ENCODE measurements at regions not wholly inside any gene's neighbourhood (a gene's known extent, or its start where the extent isn't known, plus 50 kb on each side); places are given as distances from the start of the nearest gene placed in this dataset.

DNA sequence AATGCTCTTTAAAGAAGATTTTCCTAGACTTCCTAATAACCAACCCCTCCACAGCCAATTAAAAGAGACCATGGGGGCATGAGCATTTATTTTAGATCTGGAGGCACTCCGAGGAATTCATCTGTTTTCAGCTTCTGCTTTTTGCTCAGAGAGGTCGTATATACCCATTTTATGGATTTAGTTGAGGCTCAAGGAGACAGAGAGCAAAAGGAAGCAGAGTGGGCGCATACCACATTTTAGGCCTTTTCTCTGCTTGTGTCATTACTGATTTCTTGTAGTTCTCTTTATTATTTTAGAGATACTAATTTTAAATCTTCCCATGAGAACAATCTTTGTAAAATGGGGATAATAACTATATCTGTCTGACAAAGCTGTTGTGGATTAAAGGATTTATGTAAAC, 129.6 kb upstream of the IFNGR1 start:
- CTCF ChIA-PET = no interaction called here

DNA sequence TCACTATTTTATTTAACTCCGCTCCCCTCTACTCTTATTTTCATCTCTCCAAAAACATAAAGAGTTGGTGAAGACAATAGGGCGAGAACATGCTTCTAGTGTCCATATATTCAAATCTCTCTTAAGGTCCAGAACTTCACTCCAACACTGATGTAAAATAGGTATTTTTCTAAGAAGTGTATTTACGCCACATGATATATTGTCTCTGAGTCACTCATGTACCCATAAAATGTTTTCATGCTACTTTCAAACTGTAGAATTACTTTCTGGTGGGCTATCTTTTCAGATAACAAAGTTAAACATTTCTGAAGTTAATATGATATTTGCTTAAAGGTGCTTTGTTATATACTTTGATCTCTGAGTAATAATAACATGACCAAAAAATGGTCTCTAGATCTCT, 124.1 kb upstream of the IFNGR1 start:
- no peak overlapping the region for H3K4me3 ChIP-seq
- no peaks in the 10 kb centered on the region for H3K79me2 ChIP-seq (ENCODE audit: low read depth)
- ChIA-PET CTCF (interaction anchor here (0.7 kb wide), 1 partner anchor 23 kb away, joined by 3 read pairs; no protein-coding TSS in a partner anchor), POLR2A (ENCODE audit: unreplicated experiment) (no interaction called here)
- no peaks in the 10 kb centered on the region for H3K36me3 ChIP-seq (ENCODE audit: low read depth)
- no peaks in the 10 kb centered on the region for H3K9me3 ChIP-seq (ENCODE audit: insufficient read depth, low read depth)
- no peak overlapping the region for H3K27ac ChIP-seq
- no TSS peak for BruUV-seq (replicated peaks)
- no peak overlapping the region for H2AFZ ChIP-seq
- DNase-seq = no peak
- H3K27me3 ChIP-seq (ENCODE audit: insufficient read depth, low read depth) = no peaks in the 10 kb centered on the region
- intact Hi-C loops (cut with micrococcal nuclease; ENCODE audit: unreplicated experiment) = no loop called here
- H3K4me2 ChIP-seq = no peak overlapping the region
- no peak for TF ChIP-seq EZH2 (IDR thresholded peaks at IDR 0.05; ENCODE audit: low read depth)
- TF ChIP-seq, protein P1, sequence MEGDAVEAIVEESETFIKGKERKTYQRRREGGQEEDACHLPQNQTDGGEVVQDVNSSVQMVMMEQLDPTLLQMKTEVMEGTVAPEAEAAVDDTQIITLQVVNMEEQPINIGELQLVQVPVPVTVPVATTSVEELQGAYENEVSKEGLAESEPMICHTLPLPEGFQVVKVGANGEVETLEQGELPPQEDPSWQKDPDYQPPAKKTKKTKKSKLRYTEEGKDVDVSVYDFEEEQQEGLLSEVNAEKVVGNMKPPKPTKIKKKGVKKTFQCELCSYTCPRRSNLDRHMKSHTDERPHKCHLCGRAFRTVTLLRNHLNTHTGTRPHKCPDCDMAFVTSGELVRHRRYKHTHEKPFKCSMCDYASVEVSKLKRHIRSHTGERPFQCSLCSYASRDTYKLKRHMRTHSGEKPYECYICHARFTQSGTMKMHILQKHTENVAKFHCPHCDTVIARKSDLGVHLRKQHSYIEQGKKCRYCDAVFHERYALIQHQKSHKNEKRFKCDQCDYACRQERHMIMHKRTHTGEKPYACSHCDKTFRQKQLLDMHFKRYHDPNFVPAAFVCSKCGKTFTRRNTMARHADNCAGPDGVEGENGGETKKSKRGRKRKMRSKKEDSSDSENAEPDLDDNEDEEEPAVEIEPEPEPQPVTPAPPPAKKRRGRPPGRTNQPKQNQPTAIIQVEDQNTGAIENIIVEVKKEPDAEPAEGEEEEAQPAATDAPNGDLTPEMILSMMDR (conservative IDR thresholded peaks at IDR 0.05) = no peak
- no peaks in the 10 kb centered on the region for H4K20me1 ChIP-seq (ENCODE audit: insufficient read depth)
- no peaks in the 10 kb centered on the region for H3K4me1 ChIP-seq (replicated peaks; ENCODE audit: insufficient read depth)
- H3F3A ChIP-seq (ENCODE audit: insufficient read depth, low read depth) = no peaks in the 10 kb centered on the region
- no peaks in the 10 kb centered on the region for H3K9me2 ChIP-seq (ENCODE audit: insufficient read depth)

More for the DNA sequence above, 129.6 kb upstream of the IFNGR1 start:
- H3F3A ChIP-seq (ENCODE audit: insufficient read depth, low read depth) = no peaks in the 10 kb centered on the region
- H4K20me1 ChIP-seq (ENCODE audit: insufficient read depth) = no peaks in the 10 kb centered on the region
- no peaks in the 10 kb centered on the region for H3K79me2 ChIP-seq (ENCODE audit: low read depth)
- H3K36me3 ChIP-seq (ENCODE audit: low read depth) = no peaks in the 10 kb centered on the region
- H3K4me2 ChIP-seq = no peak overlapping the region
- no peaks in the 10 kb centered on the region for H3K9me3 ChIP-seq (ENCODE audit: insufficient read depth, low read depth)
- no peak overlapping the region for H3K27ac ChIP-seq
- H3K4me1 ChIP-seq (replicated peaks; ENCODE audit: insufficient read depth) = no peaks in the 10 kb centered on the region
- intact Hi-C loops (cut with micrococcal nuclease; ENCODE audit: unreplicated experiment) = no loop called here
- no peak overlapping the region for H2AFZ ChIP-seq
- TF ChIP-seq EZH2 (IDR thresholded peaks at IDR 0.05; ENCODE audit: low read depth) = no peak
- TF ChIP-seq, protein P1 (conservative IDR thresholded peaks at IDR 0.05) = no peak
- POLR2A ChIA-PET (ENCODE audit: unreplicated experiment) = no interaction called here
- no TSS peak for BruUV-seq (replicated peaks)
- H3K9me2 ChIP-seq (ENCODE audit: insufficient read depth) = no peaks in the 10 kb centered on the region
- no peak for DNase-seq
- no peaks in the 10 kb centered on the region for H3K27me3 ChIP-seq (ENCODE audit: insufficient read depth, low read depth)
- no peak overlapping the region for H3K4me3 ChIP-seq

DNA sequence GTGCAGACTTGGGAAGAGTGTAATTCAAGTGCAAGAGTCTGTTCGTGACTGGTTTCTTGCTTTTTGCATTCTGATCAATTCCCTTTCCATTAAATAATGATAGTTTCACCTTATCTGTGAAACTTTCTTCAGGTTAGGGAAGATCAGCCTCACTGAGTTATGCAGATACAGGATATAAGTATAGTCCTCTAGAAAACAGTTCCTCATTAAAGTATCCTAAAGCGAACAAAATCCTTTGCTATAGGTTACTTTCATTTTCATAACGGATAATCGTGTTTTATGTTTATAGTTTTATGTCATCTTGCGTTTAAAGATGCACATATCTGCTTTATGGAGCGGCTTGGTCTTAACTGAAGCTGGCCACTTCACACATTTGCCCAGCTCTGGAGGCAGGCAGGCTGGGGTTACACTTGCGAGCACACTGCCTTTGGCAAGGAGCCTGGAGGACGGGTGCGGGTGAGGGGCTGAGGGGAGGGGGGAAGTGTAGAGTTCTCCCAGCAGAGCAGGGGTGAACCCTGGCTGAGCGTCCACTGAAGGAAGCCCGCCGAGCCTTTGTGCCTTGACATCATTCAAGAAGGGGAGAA, 123.5 kb upstream of the IFNGR1 start:
- no TSS peak for BruUV-seq (replicated peaks)
- no peak overlapping the region for H3K27ac ChIP-seq
- no peaks in the 10 kb centered on the region for H3K9me3 ChIP-seq (ENCODE audit: insufficient read depth, low read depth)
- no peaks in the 10 kb centered on the region for H3K4me1 ChIP-seq (replicated peaks; ENCODE audit: insufficient read depth)
- H3K27me3 ChIP-seq (ENCODE audit: insufficient read depth, low read depth) = 0 out of 2 replicates have a peak, but pooled peaks cover 3% of the 10 kb centered on the region
- intact Hi-C loops (cut with micrococcal nuclease; ENCODE audit: unreplicated experiment) = no loop called here
- H3K4me2 ChIP-seq = no peak overlapping the region
- POLR2A ChIA-PET (ENCODE audit: unreplicated experiment) = no interaction called here
- H3K79me2 ChIP-seq (ENCODE audit: low read depth) = no peaks in the 10 kb centered on the region
- no peaks in the 10 kb centered on the region for H4K20me1 ChIP-seq (ENCODE audit: insufficient read depth)
- H2AFZ ChIP-seq = no peak overlapping the region
- H3K4me3 ChIP-seq = no peak overlapping the region
- no peaks in the 10 kb centered on the region for H3K9me2 ChIP-seq (ENCODE audit: insufficient read depth)
- no peaks in the 10 kb centered on the region for H3K36me3 ChIP-seq (ENCODE audit: low read depth)
- H3F3A ChIP-seq (ENCODE audit: insufficient read depth, low read depth) = no peaks in the 10 kb centered on the region
- no peak for DNase-seq
- CTCF ChIA-PET = interaction anchor here (0.6 kb wide), 1 partner anchor 1049 kb away, joined by 3 read pairs; no protein-coding TSS in a partner anchor
- TF ChIP-seq, protein P1 (conservative IDR thresholded peaks at IDR 0.05) = no peak
- no peak for TF ChIP-seq EZH2 (IDR thresholded peaks at IDR 0.05; ENCODE audit: low read depth)
